ENCODE measurements at regions not wholly inside any gene's neighbourhood (a gene's known extent, or its start where the extent isn't known, plus 50 kb on each side); places are given as distances from the start of the nearest gene placed in this dataset.

- no peak for DNase-seq
Observed at GRCh38 chr2:46829231-46829995, 86.2 kb downstream of the MCFD2 start.

GRCh38 chr2:46828491-46829230 lies 86.9 kb downstream of the MCFD2 start:
- DNase-seq = no peak

GRCh38 chr2:46828135-46828438 lies 87.5 kb downstream of the MCFD2 start:
- no peak for DNase-seq

GRCh38 chr2:46827274-46828134 lies 88.1 kb downstream of the MCFD2 start:
- DNase-seq = no peak

DNA sequence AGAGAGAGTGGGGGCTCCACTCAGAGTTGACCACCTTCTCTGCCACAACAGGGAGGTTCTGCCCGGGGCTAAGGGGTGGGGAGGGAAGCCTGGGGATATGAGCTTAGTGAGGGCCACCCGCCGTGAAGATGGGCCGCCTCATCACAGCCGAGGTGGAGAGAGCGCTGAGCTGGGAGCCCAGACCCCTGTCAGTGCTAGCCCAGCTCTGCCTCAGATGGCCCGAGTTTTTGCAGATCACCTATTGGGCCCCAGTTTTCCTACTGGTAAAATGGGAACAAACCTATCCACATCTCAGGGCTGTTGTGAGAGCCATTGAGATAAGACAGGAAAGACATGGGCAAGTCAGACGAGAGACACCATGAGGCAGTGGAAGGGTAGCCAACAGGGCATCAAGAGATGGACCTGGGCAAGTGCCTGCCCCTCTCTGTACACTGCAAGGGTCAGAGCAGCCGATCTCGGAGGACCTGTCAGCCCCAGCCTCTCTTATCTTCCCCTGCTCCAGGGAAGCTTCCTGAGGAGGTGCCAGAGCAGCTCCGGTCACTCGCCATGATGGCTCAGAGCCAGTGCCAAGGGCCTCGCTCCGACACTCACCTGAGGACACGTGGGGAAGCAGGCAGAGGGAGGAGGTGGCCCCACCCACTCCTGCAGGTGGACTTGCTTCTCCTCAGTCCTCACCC lies 88.9 kb downstream of the MCFD2 start:
- DNase-seq = no peak

GRCh38 chr2:46825939-46826568 lies 89.6 kb downstream of the MCFD2 start:
- DNase-seq = no peak

DNA sequence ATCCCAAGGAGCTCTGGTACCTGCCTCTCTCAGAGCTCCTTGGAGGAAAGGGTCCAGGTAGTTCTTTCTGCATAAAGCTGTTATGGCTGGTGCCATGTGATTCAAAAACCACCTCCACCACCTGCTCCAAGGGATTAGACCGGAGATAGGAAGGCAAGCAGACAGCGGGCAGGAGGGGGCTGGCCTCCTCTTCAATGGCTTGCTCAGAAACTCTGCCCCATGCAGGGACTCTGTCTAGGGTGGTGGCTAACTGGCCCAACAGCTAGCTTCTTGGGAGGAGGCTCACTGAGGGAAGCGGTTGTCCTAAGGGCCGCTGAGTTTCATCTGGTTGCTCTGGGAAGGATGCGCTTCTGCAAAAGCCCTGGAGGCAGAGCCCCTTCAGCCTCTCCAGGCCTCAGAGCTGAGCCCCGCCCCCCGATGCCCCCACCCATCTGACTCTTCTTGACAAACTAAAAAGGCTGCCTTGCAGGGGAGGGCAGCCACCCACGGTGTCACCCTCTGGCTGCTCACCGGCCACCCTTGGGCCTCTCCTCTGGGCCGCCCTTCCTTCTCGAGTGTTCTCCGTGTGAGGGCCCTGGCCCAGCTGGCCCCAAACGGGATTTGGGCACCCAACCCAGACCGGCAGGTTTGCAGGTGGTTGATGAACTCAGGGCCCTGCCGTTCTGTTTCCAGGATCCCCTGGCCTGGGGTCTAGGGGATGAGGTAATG lies 90.2 kb downstream of the MCFD2 start:
- no peak for DNase-seq

- no peak for DNase-seq
Observed at GRCh38 chr2:46824611-46825010, 91.0 kb downstream of the MCFD2 start.

DNA sequence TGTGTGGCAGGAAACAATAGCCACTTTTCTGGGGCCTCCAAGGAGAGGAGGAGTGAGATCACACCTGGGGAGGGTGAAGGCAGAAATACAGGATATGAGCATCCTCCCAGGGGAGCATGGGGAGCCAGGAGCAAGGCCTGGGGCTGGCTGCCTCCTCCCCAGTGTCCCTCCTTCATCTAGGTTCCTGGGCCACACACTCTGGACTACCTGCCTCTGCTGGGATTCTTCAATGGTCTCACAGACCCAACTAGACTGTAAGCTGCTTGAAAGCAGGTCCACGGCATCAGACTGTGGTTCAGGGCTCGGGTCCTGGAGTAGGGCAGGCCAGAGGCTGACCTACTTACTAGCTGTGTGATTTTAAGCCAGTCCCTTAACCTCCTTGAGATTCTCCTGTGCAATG lies 94.0 kb downstream of the MCFD2 start:
- DNase-seq = no peak

GRCh38 chr2:46818819-46819218 lies 96.8 kb downstream of the MCFD2 start:
- DNase-seq = no peak

DNA sequence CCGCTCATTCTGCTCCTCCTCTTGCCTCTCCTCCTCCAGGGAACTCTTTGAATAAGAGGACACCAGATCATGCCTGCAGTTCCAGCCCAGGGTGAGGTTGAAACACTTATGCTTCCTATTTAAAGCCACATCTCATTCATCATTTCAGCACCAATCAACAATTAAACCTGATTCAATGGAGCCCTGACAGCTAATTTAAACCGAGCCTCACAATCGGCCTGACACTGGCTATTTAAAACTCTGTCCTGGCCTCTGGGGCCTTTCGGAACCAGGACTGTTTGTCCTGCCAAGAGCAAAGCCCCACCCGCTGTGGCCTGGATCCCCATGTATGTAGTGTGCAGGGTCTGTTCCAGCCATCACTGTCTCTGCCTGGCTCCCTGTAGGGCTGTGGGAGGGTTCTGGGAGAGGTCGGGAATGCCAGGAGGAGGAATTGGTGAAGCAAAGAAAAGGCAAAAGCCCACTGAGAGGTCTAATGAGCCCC lies 97.4 kb downstream of the MCFD2 start:
- no peak for DNase-seq

DNA sequence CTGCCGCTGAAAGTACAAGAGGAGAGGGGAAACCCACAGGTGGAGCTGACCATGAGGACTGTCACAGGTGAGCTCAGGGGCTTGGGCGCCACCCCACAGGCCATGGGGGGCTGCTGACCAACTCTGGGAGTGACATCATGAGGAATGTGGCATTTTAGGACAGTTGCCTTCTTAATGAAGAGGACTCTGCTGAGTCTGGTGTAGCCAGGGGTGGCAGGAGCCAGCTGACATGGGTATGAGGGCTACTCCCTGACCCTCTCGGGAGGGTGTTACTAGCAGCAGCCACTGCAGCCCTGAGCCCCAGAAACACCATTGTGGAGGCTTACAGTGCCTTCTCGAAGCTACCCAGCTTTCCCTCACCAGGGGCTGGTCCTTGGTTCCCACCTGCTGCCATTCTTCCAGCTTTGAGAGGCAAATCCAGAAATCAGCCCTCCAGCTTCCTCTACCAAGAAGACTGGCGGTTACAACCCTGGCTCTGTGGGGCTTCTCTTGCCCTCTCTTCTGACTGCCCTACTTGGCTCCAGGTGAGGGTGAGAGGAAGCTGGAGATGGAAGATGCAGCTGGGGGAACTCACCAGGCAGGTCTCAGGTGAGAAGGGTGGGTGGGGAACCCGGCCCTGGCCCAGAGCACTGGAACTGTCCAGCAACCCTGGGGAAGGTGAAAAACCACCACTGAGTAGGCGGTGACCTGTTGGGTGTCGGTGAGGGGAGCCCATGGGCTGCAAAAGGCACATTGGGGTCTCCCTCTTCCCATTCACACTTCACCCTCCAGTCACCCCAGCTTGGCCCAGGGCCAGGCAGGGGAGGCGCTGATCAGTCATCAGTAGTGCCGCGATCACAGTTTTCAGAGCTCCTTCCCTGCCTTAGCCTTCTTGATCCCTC lies 98.5 kb downstream of the MCFD2 start:
- DNase-seq = no peak

DNA sequence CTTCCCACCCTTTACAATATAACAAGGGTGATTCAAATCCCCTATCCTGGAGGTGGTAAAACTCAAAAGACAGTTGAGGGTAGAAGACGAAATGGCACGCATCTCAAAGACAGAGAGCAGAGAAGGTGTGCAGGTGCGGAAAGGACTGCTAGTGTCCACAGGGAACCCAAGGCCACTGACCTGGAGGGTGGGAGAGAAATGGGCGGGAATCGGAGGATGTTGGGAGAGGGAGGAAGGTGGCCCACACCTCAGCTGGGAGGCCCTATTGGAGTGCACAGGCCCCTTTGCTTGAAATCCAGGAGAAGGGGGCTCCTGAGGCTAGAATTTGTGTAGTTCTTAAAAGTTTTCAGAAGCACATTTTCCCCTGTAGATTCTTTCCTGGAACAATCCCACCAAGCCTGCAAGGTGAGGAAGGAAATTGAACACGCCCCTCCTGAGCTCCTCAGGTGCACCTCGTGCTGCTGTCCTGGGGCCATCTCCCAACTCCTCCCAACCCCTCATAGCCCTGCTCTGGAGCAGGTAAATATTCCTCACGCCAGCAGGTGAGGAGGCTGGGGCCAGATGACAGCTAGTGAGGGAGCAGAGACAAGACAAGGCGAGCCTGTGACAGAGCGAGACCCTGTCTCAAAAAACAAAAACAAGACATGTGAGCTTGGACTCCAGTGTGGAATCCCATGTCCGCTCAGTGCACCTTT lies 99.3 kb downstream of the MCFD2 start:
- DNase-seq = no peak

DNA sequence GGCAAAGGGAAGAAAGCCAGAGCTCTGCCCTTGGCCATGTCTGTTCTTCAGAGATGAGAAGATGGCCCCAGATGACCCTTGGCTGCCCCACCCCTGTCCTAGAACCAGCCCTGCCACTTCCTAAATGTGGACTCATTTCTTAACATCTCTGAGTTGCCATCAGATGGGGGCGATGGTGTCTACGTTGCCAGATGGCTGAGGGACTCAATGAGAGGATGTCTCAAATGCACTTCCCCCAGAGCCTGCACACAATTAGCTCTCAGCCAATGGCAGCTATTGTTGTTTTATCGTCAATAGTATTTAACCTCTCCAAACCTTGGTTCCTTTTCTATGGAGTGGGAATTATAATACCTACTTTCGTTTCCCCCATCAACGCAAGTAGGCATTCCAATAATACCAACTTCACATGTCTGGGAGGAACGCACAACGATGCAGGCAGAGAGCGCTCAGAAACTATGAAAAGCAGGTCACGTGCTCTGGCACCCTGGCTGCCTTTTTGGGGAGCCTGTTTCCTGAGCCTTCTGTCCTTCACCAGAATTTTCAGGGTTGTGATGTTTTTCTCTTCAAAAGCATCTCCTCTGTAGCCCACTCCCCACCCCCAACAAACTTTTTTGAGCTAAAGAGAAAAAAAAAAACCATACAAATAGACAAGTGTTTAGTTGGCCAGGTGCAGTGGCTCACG lies 100.3 kb downstream of the MCFD2 start:
- DNase-seq = no peak

DNA sequence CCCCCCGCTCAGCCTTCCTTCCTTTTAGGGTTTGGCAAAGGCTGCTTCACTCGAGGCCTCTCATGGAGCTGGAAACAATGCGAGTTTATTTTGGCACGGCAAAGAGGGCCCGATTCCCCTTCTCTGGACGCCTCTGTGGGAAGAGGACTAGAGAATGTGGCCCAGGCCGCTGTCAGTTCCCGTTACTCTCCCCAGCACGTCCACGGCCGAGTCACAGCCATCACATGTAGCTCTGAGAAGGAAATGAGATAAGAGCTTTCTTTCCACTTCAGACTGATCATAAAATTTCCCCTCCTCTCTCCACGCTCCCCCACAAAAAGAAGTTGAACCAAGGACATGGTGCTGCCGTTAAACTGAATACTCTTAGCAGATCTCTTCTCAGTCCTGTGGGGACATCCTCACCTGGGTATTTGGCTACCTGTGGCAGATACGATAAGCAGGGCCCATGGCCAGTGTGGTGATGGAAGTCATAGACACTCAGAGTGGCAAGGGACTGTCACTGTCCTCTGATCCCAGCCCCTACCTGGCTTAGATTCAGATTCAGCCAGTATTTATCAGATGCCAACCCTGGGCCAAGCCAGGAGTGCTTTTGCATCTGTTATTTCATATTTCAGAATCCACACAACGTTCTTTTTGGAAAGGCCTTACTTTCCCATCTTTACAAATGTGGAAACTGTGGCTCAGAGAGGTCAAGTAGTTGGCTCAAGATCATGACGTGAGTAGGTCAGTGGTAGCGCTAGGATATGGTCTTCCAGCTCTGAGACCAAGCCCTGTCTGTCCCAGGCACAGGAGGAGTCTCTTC lies 101.2 kb downstream of the MCFD2 start:
- DNase-seq = no peak

GRCh38 chr2:46813680-46814079 lies 101.9 kb downstream of the MCFD2 start:
- no peak for DNase-seq

- no peak for DNase-seq
Observed at GRCh38 chr2:46813020-46813415, 102.6 kb downstream of the MCFD2 start.
